GM12878 (cell line): ENCODE measurements at regions not wholly inside any gene's neighbourhood (a gene's known extent, or its start where the extent isn't known, plus 50 kb on each side); places are given as distances from the start of the nearest gene placed in this dataset.

Experiments
- ATAC-seq: fragments of 200-7000 bp; cut with Tn5 transposase; 3 replicates; pipeline ENCODE4 v1.9.1; 2020; ENCODE audit warnings: mild to moderate bottlenecking, moderate library complexity
- BruUV-seq: library from RNA; stranded (reverse); fragments of 400-500 nt; replicated peaks from 2 replicates; lab custom pipeline; 2021; lab: Mats Ljungman, UMichigan
- CTCF ChIA-PET: fragments of 300-600 bp; sonication (Branson Sonifier 250); formaldehyde crosslinking; extraction: SDS; loops from one replicate; lab custom pipeline; 2021; ENCODE audit warnings: inconsistent platforms; lab: Yijun Ruan, JAX
- POLR2A ChIA-PET: fragments of 350-600 bp; formaldehyde crosslinking; extraction: SDS; loops from one replicate; lab custom pipeline; 2021; ENCODE audit warnings: inconsistent platforms; lab: Charles Lee
- RAD21 ChIA-PET: fragments of 300-600 bp; sonication (Branson Sonifier 250); formaldehyde crosslinking; loops from one replicate; lab custom pipeline; 2023; ENCODE audit warnings: antibody characterized with exemption; ENCODE audit not compliant: unreplicated experiment; lab: Charles Lee
- SMC1A ChIA-PET: fragments of 300-600 bp; sonication (Branson Sonifier 250); formaldehyde crosslinking; loops from one replicate; lab custom pipeline; 2023; ENCODE audit not compliant: unreplicated experiment, uncharacterized antibody; lab: Charles Lee
- DNase-seq: peaks from one replicate; pipeline ENCODE4 v3.0.0-alpha.2; 2011; ENCODE audit warnings: low read depth, low spot score
- FAIRE-seq: peaks from 3 replicates; lab custom pipeline; 2011; peaks lifted over from hg19 to GRCh38; lab: Jason Lieb, UNC
- H2AFZ ChIP-seq: 2 replicates; pipeline ENCODE4 v1.6.0; 2011; ENCODE audit warnings: low read depth, low read length, control low read depth; ENCODE audit not compliant: control insufficient read depth
- H3K27ac ChIP-seq: 2 replicates; pipeline ENCODE4 v1.5.1; 2011; ENCODE audit warnings: control low read depth; ENCODE audit not compliant: control insufficient read depth, insufficient read depth
- H3K27me3 ChIP-seq, 2 experiments: replicated peaks in 1 of 2; 2 replicates each; pipeline versions ENCODE4 v1.6.0 to v1.6.1; 2011; ENCODE audit warnings: low read length in 1 of 2; ENCODE audit not compliant: control insufficient read depth in 2 of 2, insufficient read depth in 2 of 2
- H3K36me3 ChIP-seq, 2 experiments: 2 replicates each; pipeline ENCODE4 v1.5.1; 2011; ENCODE audit warnings: low read length in 1 of 2; ENCODE audit not compliant: control insufficient read depth in 2 of 2, insufficient read depth in 2 of 2
- H3K4me1 ChIP-seq: 2 replicates; pipeline ENCODE4 v1.6.1; 2011; ENCODE audit warnings: mild to moderate bottlenecking, low read length, moderate library complexity, mixed read lengths; ENCODE audit not compliant: control insufficient read depth, insufficient read depth
- H3K4me2 ChIP-seq: 2 replicates; pipeline ENCODE4 v1.6.0; 2011; ENCODE audit warnings: control low read depth; ENCODE audit not compliant: control insufficient read depth, insufficient read depth
- H3K4me3 ChIP-seq: fragments of 200-600 bp; sonication (generic); 2 replicates; pipeline ENCODE4 v1.5.1; 2016
- H3K79me2 ChIP-seq: 2 replicates; pipeline ENCODE4 v1.6.0; 2011; ENCODE audit warnings: low read length; ENCODE audit not compliant: control insufficient read depth, insufficient read depth
- H3K9ac ChIP-seq: 2 replicates; pipeline ENCODE4 v1.8.0; 2011; ENCODE audit warnings: low read length, control low read depth, mixed read lengths; ENCODE audit not compliant: control insufficient read depth, insufficient read depth
- H3K9me3 ChIP-seq: replicated peaks from 3 replicates; pipeline ENCODE4 v1.5.1; 2011; ENCODE audit warnings: mild to moderate bottlenecking, low read length; ENCODE audit not compliant: control insufficient read depth, insufficient read depth
- H4K20me1 ChIP-seq: 2 replicates; pipeline ENCODE4 v1.6.0; 2011; ENCODE audit not compliant: control insufficient read depth, insufficient read depth
- BCL11A ChIP-seq: IDR thresholded peaks from 2 replicates; pipeline ENCODE4 v1.6.1; 2011; ENCODE audit warnings: low read depth, low read length
- BCLAF1 ChIP-seq: fragments of 450-650 bp; IDR thresholded peaks from 2 replicates; pipeline ENCODE4 v1.6.1; 2017; ENCODE audit warnings: antibody characterized with exemption, mild to moderate bottlenecking, moderate library complexity
- CREM ChIP-seq: IDR thresholded peaks from 2 replicates; pipeline ENCODE4 v1.6.1; 2014; ENCODE audit warnings: antibody characterized with exemption, low read depth
- DPF2 ChIP-seq: fragments of 450-650 bp; IDR thresholded peaks from 2 replicates; pipeline ENCODE4 v1.6.1; 2017; ENCODE audit warnings: mild to moderate bottlenecking
- NFIC ChIP-seq: IDR thresholded peaks from 2 replicates; pipeline ENCODE4 v1.6.1; 2012; ENCODE audit warnings: low read depth, mild to moderate bottlenecking, inconsistent platforms, low read length, moderate library complexity
- NR2F1 ChIP-seq: fragments of 450-650 bp; conservative IDR thresholded peaks from 2 replicates; pipeline ENCODE4 v1.6.1; 2017; ENCODE audit warnings: mild to moderate bottlenecking
- NRF1 ChIP-seq: conservative IDR thresholded peaks from 2 replicates; pipeline ENCODE4 v1.6.1; 2011; ENCODE audit warnings: mild to moderate bottlenecking, low read depth, low read length, improper control_type of control experiment
- RUNX3 ChIP-seq: IDR thresholded peaks from 2 replicates; pipeline ENCODE4 v1.6.1; 2012; ENCODE audit warnings: low read length, inconsistent platforms
- SPI1 ChIP-seq: IDR thresholded peaks from 2 replicates; pipeline ENCODE4 v1.6.1; 2011; ENCODE audit warnings: low read depth, mild to moderate bottlenecking, low read length, moderate library complexity, borderline replicate concordance; ENCODE audit not compliant: insufficient read depth
- SREBF1 ChIP-seq: IDR thresholded peaks from 2 replicates; pipeline ENCODE4 v1.6.1; 2012; ENCODE audit warnings: mild to moderate bottlenecking, low read length
- SRF ChIP-seq, 2 experiments: IDR thresholded peaks; 2 replicates each; pipeline ENCODE4 v1.6.1; 2011; ENCODE audit warnings: low read depth in 2 of 2, low read length in 2 of 2, mild to moderate bottlenecking in 1 of 2, moderate library complexity in 1 of 2
- ZBTB11 ChIP-seq: fragments of 450-650 bp; formaldehyde crosslinking; IDR thresholded peaks from 2 replicates; pipeline ENCODE4 v1.5.0; 2022; ENCODE audit warnings: mild to moderate bottlenecking, missing genetic modification characterization
- ZNF592 ChIP-seq: fragments of 450-650 bp; IDR thresholded peaks from 2 replicates; pipeline ENCODE4 v1.6.1; 2017; ENCODE audit warnings: mild to moderate bottlenecking, moderate library complexity
- WGBS: methylation state at CpG from one replicate; pipeline ENCODE4 v1.1.6; 2016; ENCODE audit warnings: low lambda C conversion rate; ENCODE audit not compliant: insufficient replicate concordance, insufficient coverage; ENCODE audit errors: missing lambda C conversion rate; 5-methylcytosine and 5-hydroxymethylcytosine counted together
- in situ Hi-C: fragments of 300-500 bp; cut with MboI; formaldehyde crosslinking; loops from 9 replicates; pipeline ENCODE4 v1.14.3; 2018; ENCODE audit warnings: mixed read lengths
- intact Hi-C: fragments of 100-400 bp; cut with micrococcal nuclease; formaldehyde crosslinking; loops from one replicate; pipeline ENCODE4 v1.14.2; 2022; ENCODE audit not compliant: unreplicated experiment

GRCh38 chr9:16215353-16215680 is 655.2 kb downstream of the BNC2 start:
- H3K4me1 ChIP-seq = no peaks in the 10 kb centered on the region
- H3K27me3 ChIP-seq = no peaks in the 10 kb centered on the region
- no peaks in the 10 kb centered on the region for H3K79me2 ChIP-seq
- H3K4me3 ChIP-seq = no peak overlapping the region
- no peak for ATAC-seq
- no peak for DNase-seq
- no peak overlapping the region for H2AFZ ChIP-seq
- H3K9me3 ChIP-seq = no peaks in the 10 kb centered on the region; the same call in 1 of the 3 replicates
- BruUV-seq = no TSS peak
- 52% methylated on average over 6 of the region's 6 CpGs for WGBS
- no peak overlapping the region for H3K27ac ChIP-seq
- no peak for TF ChIP-seq NFIC
- no peak for TF ChIP-seq SPI1
- no peak for TF ChIP-seq SRF (IDR thresholded peaks at IDR 0.05; ENCODE audit: low read depth in 2 of 2, low read length in 2 of 2)
- no peak for TF ChIP-seq DPF2
- TF ChIP-seq NR2F1 = no peak
- no peak for TF ChIP-seq BCL11A
- no peak for TF ChIP-seq ZBTB11
- no peak for TF ChIP-seq NRF1
- TF ChIP-seq BCLAF1 = no peak
- TF ChIP-seq SREBF1 = no peak
- no peak for TF ChIP-seq ZNF592
- TF ChIP-seq CREM = no peak
- no peak for TF ChIP-seq RUNX3
- TF ChIP-seq, all 136 proteins: peak for 0
- intact Hi-C loops (no loop called here), in situ Hi-C loops (no loop called here)
- ChIA-PET POLR2A (no interaction called here), SMC1A (no interaction called here), CTCF (no interaction called here), RAD21 (no interaction called here)
- Histone ChIP-seq H3K36me3 (no peaks in the 10 kb centered on the region), H3K9ac (no peak overlapping the region), H4K20me1 (no peaks in the 10 kb centered on the region), H3K4me2 (no peak overlapping the region)
- no peak for FAIRE-seq
